Thyroid gland (tissue), 4 donors: ENCODE measurements at regions not wholly inside any gene's neighbourhood (a gene's known extent, or its start where the extent isn't known, plus 50 kb on each side); places are given as distances from the start of the nearest gene placed in this dataset.

Experiments
- DNase-seq, 2 donors: peaks; one replicate each; pipeline ENCODE4 v3.0.0-alpha.2; 2019
- H3K27ac ChIP-seq, 3 donors: fragments of 200-600 bp; sonication (generic); 1 replicate in 2 of 3; 2 replicates in 1 of 3; pipeline ENCODE4 v1.5.1; 2016 to 2019; ENCODE audit warnings: mild to moderate bottlenecking in 1 of 3, moderate library complexity in 1 of 3
- H3K27me3 ChIP-seq: fragments of 200-600 bp; sonication (generic); one replicate; pipeline ENCODE4 v1.5.1; 2019
- H3K36me3 ChIP-seq, 2 donors: fragments of 200-600 bp; sonication (generic); one replicate each; pipeline ENCODE4 v1.5.1; 2016 to 2019
- H3K4me1 ChIP-seq, 2 donors: fragments of 200-600 bp; sonication (generic); one replicate each; pipeline ENCODE4 v1.5.1; 2017 to 2019
- H3K4me3 ChIP-seq, 3 donors: fragments of 200-600 bp; sonication (generic); replicated peaks in 1 of 3; 1 replicate in 2 of 3; 2 replicates in 1 of 3; pipeline ENCODE4 v1.5.1; 2016; ENCODE audit warnings: mild to moderate bottlenecking in 1 of 3
- H3K9me3 ChIP-seq: fragments of 200-600 bp; sonication (generic); one replicate; pipeline ENCODE4 v1.5.1; 2017
- CTCF ChIP-seq, 6 experiments: fragments of 200-600 bp in 3 of 6; fragments of 450-650 bp in 3 of 6; sonication (generic) in 3 of 6; IDR thresholded peaks; one replicate each; pipeline ENCODE4 v1.5.1; 2016 to 2019; ENCODE audit warnings: antibody characterized with exemption in 6 of 6, mild to moderate bottlenecking in 2 of 6, inconsistent platforms in 1 of 6, moderate library complexity in 1 of 6
- POLR2A ChIP-seq, 2 donors: fragments of 450-650 bp; IDR thresholded peaks; one replicate each; pipeline ENCODE4 v1.6.1; 2017; ENCODE audit warnings: antibody characterized with exemption in 2 of 2, mild to moderate bottlenecking in 2 of 2, moderate library complexity in 1 of 2
- WGBS, 2 donors: methylation state at CpG; one replicate each; pipeline ENCODE4 v1.1.5; 2017; 5-methylcytosine and 5-hydroxymethylcytosine counted together
- intact Hi-C: fragments of 100-400 bp; cut with DNase I; formaldehyde crosslinking; loops from one replicate; pipeline ENCODE4 v1.15.1; 2023

GRCh38 chr15:70339571-70340493 lies 242.1 kb upstream of the TLE3 start:
- no peaks in the 10 kb centered on the region for H3K27me3 ChIP-seq
- no peaks in the 10 kb centered on the region for H3K9me3 ChIP-seq
- TF ChIP-seq POLR2A (IDR thresholded peaks at IDR 0.05) = no peak
- TF ChIP-seq CTCF (IDR thresholded peaks at IDR 0.05) = no peak
- H3K4me3 ChIP-seq = no peak overlapping the region
- peaks cover 0 to 11% of the 10 kb centered on the region in 2 donors for H3K4me1 ChIP-seq
- DNase-seq = no peak
- 68 to 81% methylated on average over 11 of the region's 11 CpGs for WGBS, 2 donors
- H3K27ac ChIP-seq = no peak overlapping the region
- no peaks in the 10 kb centered on the region for H3K36me3 ChIP-seq
- intact Hi-C loops = no loop called here

- Histone ChIP-seq H3K27ac (no peak overlapping the region), H3K36me3 (no peaks in the 10 kb centered on the region), H3K9me3 (no peaks in the 10 kb centered on the region), H3K27me3 (no peaks in the 10 kb centered on the region), H3K4me3 (no peak overlapping the region), H3K4me1 (peaks cover 0 to 6% of the 10 kb centered on the region in 2 donors)
- no peak for TF ChIP-seq CTCF (IDR thresholded peaks at IDR 0.05)
- TF ChIP-seq POLR2A (IDR thresholded peaks at IDR 0.05) = no peak
- 83 to 91% methylated on average over 15 to 18 of the region's 18 CpGs for WGBS, 2 donors
- intact Hi-C loops = no loop called here
- no peak for DNase-seq
Measured at GRCh38 chr15:70337277-70338186, 239.8 kb upstream of the TLE3 start.

GRCh38 chr15:70336425-70337009 lies 238.8 kb upstream of the TLE3 start:
- H3K4me3 ChIP-seq = no peak overlapping the region
- no peaks in the 10 kb centered on the region for H3K36me3 ChIP-seq
- H3K27ac ChIP-seq = no peak overlapping the region
- WGBS, 2 donors = 82 to 84% methylated on average over 6 of the region's 6 CpGs
- intact Hi-C loops = no loop called here
- peaks cover 0 to 6% of the 10 kb centered on the region in 2 donors for H3K4me1 ChIP-seq
- no peak for DNase-seq
- H3K9me3 ChIP-seq = no peaks in the 10 kb centered on the region
- TF ChIP-seq CTCF (IDR thresholded peaks at IDR 0.05) (no peak), POLR2A (IDR thresholded peaks at IDR 0.05) (no peak)
- H3K27me3 ChIP-seq = no peaks in the 10 kb centered on the region

- H3K9me3 ChIP-seq = no peaks in the 10 kb centered on the region
- DNase-seq = no peak
- intact Hi-C loops = no loop called here
- no peaks in the 10 kb centered on the region for H3K36me3 ChIP-seq
- 96 to 98% methylated on average over 5 of the region's 5 CpGs for WGBS, 2 donors
- TF ChIP-seq CTCF (IDR thresholded peaks at IDR 0.05) (no peak), POLR2A (IDR thresholded peaks at IDR 0.05) (no peak)
- no peaks in the 10 kb centered on the region for H3K4me1 ChIP-seq
- H3K27ac ChIP-seq = no peak overlapping the region
- H3K4me3 ChIP-seq = no peak overlapping the region
- no peaks in the 10 kb centered on the region for H3K27me3 ChIP-seq
Measured at GRCh38 chr15:70334286-70334685, 236.6 kb upstream of the TLE3 start.
